Right lobe of liver (tissue), 6 donors: ENCODE measurements at regions not wholly inside any gene's neighbourhood (a gene's known extent, or its start where the extent isn't known, plus 50 kb on each side); places are given as distances from the start of the nearest gene placed in this dataset.

ENCODE experiments used
- ATAC-seq, 4 donors: fragments of 200-7000 bp; cut with Tn5 transposase; one replicate each; pipeline ENCODE4 v1.9.1; 2020; ENCODE audit warnings: mild to moderate bottlenecking in 4 of 4, moderate library complexity in 4 of 4
- DNase-seq, 3 donors: peaks; one replicate each; pipeline ENCODE4 v3.0.0-alpha.2; 2020
- H3K27ac ChIP-seq, 3 donors: fragments of 200-600 bp; one replicate each; pipeline ENCODE4 v1.8.0; 2022
- H3K27me3 ChIP-seq, 2 donors: fragments of 200-600 bp; one replicate each; pipeline ENCODE4 v1.8.0; 2022
- H3K36me3 ChIP-seq, 4 donors: fragments of 200-600 bp; sonication (generic) in 1 of 4; one replicate each; pipeline versions ENCODE4 v1.5.1 to v1.8.0; 2017 to 2022; ENCODE audit warnings: control low read depth in 1 of 4
- H3K4me1 ChIP-seq, 4 donors: fragments of 200-600 bp; sonication (generic) in 1 of 4; one replicate each; pipeline versions ENCODE4 v1.5.1 to v1.8.0; 2017 to 2022; ENCODE audit warnings: control low read depth in 1 of 4
- H3K4me3 ChIP-seq, 3 donors: fragments of 200-600 bp; one replicate each; pipeline ENCODE4 v1.8.0; 2022
- H3K9me3 ChIP-seq, 4 donors: fragments of 200-600 bp; sonication (generic) in 1 of 4; one replicate each; pipeline versions ENCODE4 v1.5.1 to v1.8.0; 2017 to 2022; ENCODE audit warnings: control low read depth in 1 of 4
- CTCF ChIP-seq, 4 donors: fragments of 200-600 bp in 3 of 4; fragments of 450-650 bp in 1 of 4; IDR thresholded peaks; one replicate each; pipeline versions ENCODE4 v1.5.1 to v1.8.0; 2016 to 2022; ENCODE audit warnings: antibody characterized with exemption in 4 of 4, mild to moderate bottlenecking in 2 of 4
- POLR2A ChIP-seq: fragments of 450-650 bp; IDR thresholded peaks from one replicate; pipeline ENCODE4 v1.6.1; 2017; ENCODE audit warnings: antibody characterized with exemption, mild to moderate bottlenecking
- WGBS: methylation state at CpG from one replicate; pipeline ENCODE4 v1.1.6; 2018; ENCODE audit warnings: low coverage, low lambda C conversion rate; ENCODE audit not compliant: insufficient coverage; ENCODE audit errors: missing lambda C conversion rate; 5-methylcytosine and 5-hydroxymethylcytosine counted together
- intact Hi-C, 2 donors: fragments of 100-400 bp; cut with DNase I; formaldehyde crosslinking; loops; one replicate each; pipeline versions ENCODE4 v1.11.2 to v1.14.1; 2022
- donor health status: DM: no; HTN: yes; CAD: no.
- donor health status: DM: no; HTN: no; CAD: no.
- donor health status: DM: no; HTN: no; CAD: no.
- donor health status: DM: no; HTN: yes; CAD: no.
- donor health status: DM: no; HTN: yes; CAD: no.

GRCh38 chr10:85225311-85225710 is 896.9 kb downstream of the CCSER2 start:
- no peaks in the 10 kb centered on the region for H3K36me3 ChIP-seq
- no peaks in the 10 kb centered on the region for H3K27me3 ChIP-seq
- peaks cover 0 to 12% (median 3%) of the 10 kb centered on the region in 4 donors for H3K4me1 ChIP-seq
- TF ChIP-seq POLR2A: no peak
- TF ChIP-seq CTCF (IDR thresholded peaks at IDR 0.05): no peak
- H3K27ac ChIP-seq: no peak overlapping the region
- DNase-seq (no peak), ATAC-seq (no peak)
- H3K4me3 ChIP-seq: no peak overlapping the region
- intact Hi-C loops: no loop called here
- 83% methylated on average over 2 of the region's 2 CpGs for WGBS
- H3K9me3 ChIP-seq: no peaks in the 10 kb centered on the region

- ATAC-seq (no peak), DNase-seq (no peak)
- no peaks in the 10 kb centered on the region for H3K27me3 ChIP-seq
- H3K36me3 ChIP-seq: no peaks in the 10 kb centered on the region
- TF ChIP-seq POLR2A (no peak), CTCF (IDR thresholded peaks at IDR 0.05) (no peak)
- H3K4me1 ChIP-seq: peaks cover 0 to 22% (median 8%) of the 10 kb centered on the region in 4 donors
- H3K4me3 ChIP-seq: no peak overlapping the region
- 66% methylated on average over 2 of the region's 2 CpGs for WGBS
- intact Hi-C loops: no loop called here
- no peak overlapping the region for H3K27ac ChIP-seq
- no peaks in the 10 kb centered on the region for H3K9me3 ChIP-seq
These were observed 898.2 kb downstream of the CCSER2 start for GRCh38 chr10:85226596-85226995.

- H3K4me3 ChIP-seq: no peak overlapping the region
- DNase-seq (peak in 1 of 3 donors; percentile 54), ATAC-seq (peak; percentile 60 to 69 (median 62))
- WGBS: 71% methylated on average over 1 of the region's 1 CpG
- no peaks in the 10 kb centered on the region for H3K36me3 ChIP-seq
- no peak for TF ChIP-seq CTCF (IDR thresholded peaks at IDR 0.05)
- no peak for TF ChIP-seq POLR2A
- peaks cover 0 to 34% (median 12%) of the 10 kb centered on the region in 4 donors for H3K4me1 ChIP-seq
- intact Hi-C loops: no loop called here
- H3K27ac ChIP-seq: no peak overlapping the region
- no peaks in the 10 kb centered on the region for H3K27me3 ChIP-seq
- H3K9me3 ChIP-seq: no peaks in the 10 kb centered on the region
These were observed 900.3 kb downstream of the CCSER2 start for GRCh38 chr10:85228726-85229125.

DNA sequence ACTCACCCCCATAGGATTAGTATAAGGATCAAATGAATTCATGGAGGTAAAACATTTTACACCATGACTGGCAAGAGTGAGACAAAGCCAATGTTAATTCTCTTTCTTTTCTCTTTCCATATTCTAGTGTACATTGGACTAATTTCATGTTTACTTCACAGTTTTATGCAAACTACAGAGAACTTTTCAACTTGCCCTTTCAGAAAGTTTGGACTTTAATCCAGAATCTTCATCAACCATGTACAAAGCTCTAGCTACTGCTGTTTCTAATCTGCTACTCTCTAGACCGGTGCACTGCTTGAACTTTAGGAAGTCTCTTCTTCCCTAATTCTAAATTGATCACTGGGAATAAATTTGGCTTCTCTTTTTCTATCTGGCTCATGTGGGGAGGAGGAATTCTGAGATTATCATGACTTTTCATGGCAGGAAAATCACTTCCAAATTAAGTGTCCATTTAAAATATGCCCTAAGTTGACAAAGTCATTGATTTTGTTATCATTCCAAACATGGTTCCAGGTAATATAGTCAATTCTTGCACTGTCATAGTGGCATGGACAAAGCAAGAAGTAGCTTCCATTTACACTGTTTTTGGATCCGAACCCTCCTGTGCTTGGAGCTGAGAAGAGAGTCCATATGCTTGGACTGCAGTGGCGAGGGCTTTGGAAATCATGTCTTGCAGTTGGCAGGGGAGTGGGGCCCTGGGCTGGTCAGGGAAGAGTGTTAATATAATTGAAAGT is 903.3 kb downstream of the CCSER2 start:
- no peaks in the 10 kb centered on the region for H3K27me3 ChIP-seq
- H3K27ac ChIP-seq: peak overlapping the region in 2 of 3 donors; percentile 12 to 62
- H3K4me1 ChIP-seq: peaks cover 0 to 34% (median 12%) of the 10 kb centered on the region in 4 donors
- no peaks in the 10 kb centered on the region for H3K36me3 ChIP-seq
- H3K9me3 ChIP-seq: no peaks in the 10 kb centered on the region
- WGBS: 28% methylated on average over 3 of the region's 3 CpGs
- ATAC-seq (peak; percentile 88 to 93 (median 90)), DNase-seq (no peak)
- no peak overlapping the region for H3K4me3 ChIP-seq
- no peak for TF ChIP-seq POLR2A
- no peak for TF ChIP-seq CTCF (IDR thresholded peaks at IDR 0.05)
- intact Hi-C loops: no loop called here
